ENCODE measurements at regions not wholly inside any gene's neighbourhood (a gene's known extent, or its start where the extent isn't known, plus 50 kb on each side); places are given as distances from the start of the nearest gene placed in this dataset.
"Not testable (repeated sequence)": the region's sequence is repeated elsewhere in the genome, so short reads cannot be mapped to it uniquely, and the experiment has no call there.

DNA sequence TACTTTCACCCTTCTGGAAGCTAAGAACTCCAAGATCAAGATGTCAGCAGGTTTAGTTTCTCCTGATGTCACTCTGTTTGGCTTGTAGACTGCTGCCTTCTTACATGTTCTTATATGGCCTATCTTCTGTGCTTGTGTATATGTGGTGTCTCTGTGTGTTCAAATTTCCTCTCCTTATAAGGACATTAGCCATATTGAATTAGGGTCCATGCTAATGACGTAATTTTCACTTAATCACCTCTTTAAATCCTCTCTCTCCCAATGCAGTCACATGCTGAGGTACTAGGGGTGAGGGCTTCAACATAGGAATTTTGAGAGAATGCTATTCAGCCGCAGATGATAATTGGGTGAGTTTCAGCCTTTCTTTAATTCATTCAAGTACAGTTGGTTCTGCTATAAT lies 458.3 kb upstream of the SYT4 start:
- DNase-seq (ENCODE audit: low spot score) = no peak

- DNase-seq (ENCODE audit: low spot score) = no peak
Measured at GRCh38 chr18:43744960-43745745, 467.9 kb upstream of the SYT4 start.

DNA sequence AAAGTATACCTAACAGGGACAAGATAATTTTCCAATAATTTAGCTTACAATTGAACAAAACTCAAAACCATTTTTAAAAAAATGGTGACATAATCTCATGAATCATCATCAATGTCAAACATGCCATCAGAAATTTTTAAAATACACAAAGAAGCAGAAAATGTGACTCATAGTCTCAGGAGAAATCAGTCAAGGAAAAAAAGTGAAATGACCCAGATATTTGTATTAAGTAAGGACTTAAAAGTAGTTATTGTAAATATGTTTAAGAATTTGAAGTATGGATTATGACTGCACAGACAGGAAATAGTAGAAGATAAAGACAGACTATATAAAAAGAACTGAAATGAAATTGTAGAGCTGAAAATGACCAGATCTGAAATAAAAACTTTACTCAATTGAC lies 473.9 kb upstream of the SYT4 start:
- DNase-seq (ENCODE audit: low spot score) = no peak

- DNase-seq (ENCODE audit: low spot score) = no peak
Measured at GRCh38 chr18:43751835-43752234, 474.5 kb upstream of the SYT4 start.

GRCh38 chr18:43757273-43757672 lies 480.0 kb upstream of the SYT4 start:
- DNase-seq (ENCODE audit: low spot score) = no peak

GRCh38 chr18:43758734-43759133 lies 481.4 kb upstream of the SYT4 start:
- no peak for DNase-seq (ENCODE audit: low spot score)

- DNase-seq (ENCODE audit: low spot score) = no peak
Measured at GRCh38 chr18:43760010-43760409, 482.7 kb upstream of the SYT4 start.

- no peak for DNase-seq (ENCODE audit: low spot score)
Measured at GRCh38 chr18:43772907-43773306, 495.6 kb upstream of the SYT4 start.

DNA sequence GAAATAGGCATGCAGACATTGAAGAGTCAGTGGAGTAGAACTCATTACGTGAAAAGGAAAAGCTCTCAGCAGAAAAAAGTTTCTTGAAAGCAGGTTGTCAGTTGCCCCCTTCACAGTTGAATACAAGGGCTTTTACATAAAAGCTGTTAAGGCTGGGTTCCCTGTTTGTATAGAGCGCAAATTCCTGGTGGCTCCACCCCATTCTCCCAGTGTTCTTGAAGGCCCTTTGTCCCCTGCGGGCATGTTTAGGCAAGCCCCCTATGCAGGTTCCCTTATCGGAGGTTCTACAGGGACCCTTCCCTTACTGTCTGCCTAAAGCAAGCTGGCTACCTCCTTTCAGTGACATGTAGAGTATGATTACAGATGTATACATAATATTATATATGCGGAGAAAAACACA lies 497.2 kb upstream of the SYT4 start:
- DNase-seq (ENCODE audit: low spot score) = no peak

GRCh38 chr18:43775591-43775990 lies 498.3 kb upstream of the SYT4 start:
- DNase-seq (ENCODE audit: low spot score) = no peak

GRCh38 chr18:43776997-43777396 lies 499.7 kb upstream of the SYT4 start:
- DNase-seq (ENCODE audit: low spot score) = no peak

GRCh38 chr18:43777636-43778304 lies 500.5 kb upstream of the SYT4 start:
- DNase-seq (ENCODE audit: low spot score) = no peak

DNA sequence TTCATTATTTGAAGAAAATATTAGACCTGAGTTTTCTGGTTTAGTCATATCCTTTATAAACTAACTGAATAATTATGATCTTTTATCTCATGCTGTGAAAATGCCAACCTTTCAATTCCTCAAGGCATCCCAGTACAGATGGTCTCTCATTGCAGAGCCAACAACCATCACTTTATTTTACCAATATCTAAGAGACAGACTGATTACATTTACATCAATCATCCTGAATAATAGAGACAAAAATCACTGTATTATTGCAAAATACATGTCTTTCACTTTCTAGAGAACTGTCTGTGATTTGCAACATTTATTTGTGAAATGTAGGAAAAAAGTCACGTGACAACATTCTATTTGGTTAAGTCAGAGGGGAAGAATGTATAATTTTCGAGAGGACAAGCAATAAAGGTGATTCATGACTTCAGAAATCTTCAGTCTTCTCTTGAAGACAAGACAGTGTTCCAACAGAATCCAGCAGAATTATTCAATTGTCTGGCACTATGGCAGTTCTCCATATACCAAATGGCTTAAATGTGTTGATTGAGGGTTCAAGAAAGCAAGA lies 503.6 kb upstream of the SYT4 start:
- no peak for DNase-seq (ENCODE audit: low spot score)

GRCh38 chr18:43785158-43785557 lies 507.9 kb upstream of the SYT4 start:
- DNase-seq (ENCODE audit: low spot score) = no peak

DNA sequence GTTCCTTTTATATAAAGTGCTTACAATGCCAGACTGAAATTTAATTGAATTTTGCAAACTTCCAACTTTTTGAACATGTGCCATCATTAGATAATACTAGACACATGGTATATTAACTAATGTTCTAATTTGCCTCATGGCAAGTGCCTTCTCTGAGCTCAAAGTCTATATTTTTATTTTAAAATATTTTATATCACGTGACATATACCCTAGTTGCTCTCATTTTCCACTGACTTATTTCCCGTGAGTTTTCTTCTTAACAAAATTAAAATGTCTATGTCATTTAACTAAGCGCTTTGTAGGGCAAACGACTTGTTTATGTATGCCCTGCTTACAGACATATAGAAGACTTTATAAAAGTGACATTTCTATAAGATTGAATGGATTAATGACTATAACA lies 509.6 kb upstream of the SYT4 start:
- DNase-seq (ENCODE audit: low spot score) = no peak

DNA sequence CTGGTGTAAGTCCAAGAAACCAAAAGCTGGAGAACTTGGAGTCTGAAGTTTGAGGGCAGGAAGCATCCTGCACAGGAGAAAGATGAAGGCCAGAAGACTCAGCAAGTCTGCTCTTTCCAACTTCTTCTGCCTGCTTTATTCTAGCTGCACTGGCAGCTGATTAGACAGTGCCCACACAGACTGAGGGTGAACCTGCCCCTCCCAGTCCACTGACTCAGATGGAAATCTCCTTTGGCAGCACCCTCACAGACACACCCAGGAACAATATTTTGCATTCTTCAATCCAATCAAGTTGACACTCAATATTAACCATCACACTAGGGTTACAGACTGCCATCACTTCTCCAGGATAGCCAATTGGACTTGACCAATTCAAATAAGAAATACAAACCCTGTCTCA lies 510.4 kb upstream of the SYT4 start:
- not testable (repeated sequence) for DNase-seq (ENCODE audit: low spot score)

GRCh38 chr18:43789234-43790000 lies 512.1 kb upstream of the SYT4 start:
- no peak for DNase-seq (ENCODE audit: low spot score)

DNA sequence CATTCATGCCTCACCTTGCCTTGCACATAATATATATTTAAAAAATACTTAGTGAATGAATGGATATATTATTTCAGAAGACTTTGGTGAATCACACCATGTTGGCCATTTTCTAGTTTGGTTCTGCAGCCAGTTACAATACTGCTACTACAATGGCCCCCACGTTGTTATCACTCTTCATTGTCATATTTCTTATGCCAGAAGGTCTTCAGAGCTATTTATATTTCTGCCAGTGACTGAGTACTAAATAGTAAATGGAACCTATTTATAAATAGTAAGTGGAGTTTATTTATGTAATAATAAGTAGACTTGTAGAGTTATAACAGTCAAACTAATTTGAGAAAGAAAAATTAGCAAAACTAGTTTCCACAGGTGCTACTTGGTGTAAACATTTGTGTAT lies 516.6 kb upstream of the SYT4 start:
- DNase-seq (ENCODE audit: low spot score) = no peak

DNA sequence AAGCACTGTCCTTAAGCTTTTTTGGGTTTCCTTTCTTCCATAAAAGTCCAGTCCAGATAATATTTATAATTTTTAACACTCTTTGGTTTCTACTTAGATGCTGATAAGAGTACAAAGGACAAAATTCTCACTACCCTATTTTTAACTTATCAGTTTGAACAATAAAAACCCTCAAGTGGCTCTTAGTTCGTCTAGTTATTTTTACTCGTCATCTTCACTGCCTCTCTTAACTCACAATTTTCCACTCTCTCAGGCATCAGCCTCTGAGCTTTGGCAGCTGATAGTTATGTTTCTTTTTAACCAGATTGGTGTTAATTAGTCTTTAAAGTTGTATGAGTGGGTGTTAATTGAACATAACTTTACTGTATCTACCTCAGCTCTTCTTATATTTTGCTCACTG lies 517.1 kb upstream of the SYT4 start:
- no peak for DNase-seq (ENCODE audit: low spot score)

DNA sequence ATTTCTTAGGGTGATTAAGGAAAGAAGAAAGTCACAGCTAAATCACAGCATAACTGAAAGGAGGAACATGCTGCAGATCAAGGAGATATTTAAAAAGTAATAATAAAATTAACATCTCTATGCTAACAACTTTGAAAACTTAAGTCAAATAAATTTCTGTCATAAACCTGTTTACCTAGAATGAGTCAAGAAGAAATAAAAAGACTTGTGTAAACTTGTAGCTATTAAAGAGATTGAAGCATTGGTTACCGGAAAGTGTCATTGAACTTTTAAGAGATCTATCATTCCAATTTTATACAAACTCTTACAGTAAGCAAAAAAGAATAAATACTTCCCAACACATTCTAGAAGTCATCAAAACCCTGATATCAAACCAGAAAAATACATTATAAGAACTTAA lies 520.1 kb upstream of the SYT4 start:
- no peak for DNase-seq (ENCODE audit: low spot score)

DNA sequence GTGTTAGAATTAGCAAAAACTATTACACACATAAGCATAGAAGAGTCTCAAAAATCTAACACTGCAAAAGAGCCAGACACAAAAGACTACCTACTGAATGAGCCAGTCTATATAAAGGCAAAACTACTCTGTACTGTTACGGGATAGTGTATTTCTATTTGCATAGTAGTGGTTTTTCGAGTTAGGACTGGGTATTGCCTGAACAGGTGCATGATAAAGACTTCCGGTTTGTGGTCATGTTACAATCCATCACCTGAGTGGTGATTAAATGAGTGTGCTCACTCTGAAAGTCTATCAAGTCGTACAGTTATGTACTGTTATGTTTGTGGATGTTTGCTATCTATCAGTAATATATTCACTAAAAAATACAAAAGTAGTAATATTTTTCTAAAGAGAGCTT lies 523.3 kb upstream of the SYT4 start:
- no peak for DNase-seq (ENCODE audit: low spot score)

DNA sequence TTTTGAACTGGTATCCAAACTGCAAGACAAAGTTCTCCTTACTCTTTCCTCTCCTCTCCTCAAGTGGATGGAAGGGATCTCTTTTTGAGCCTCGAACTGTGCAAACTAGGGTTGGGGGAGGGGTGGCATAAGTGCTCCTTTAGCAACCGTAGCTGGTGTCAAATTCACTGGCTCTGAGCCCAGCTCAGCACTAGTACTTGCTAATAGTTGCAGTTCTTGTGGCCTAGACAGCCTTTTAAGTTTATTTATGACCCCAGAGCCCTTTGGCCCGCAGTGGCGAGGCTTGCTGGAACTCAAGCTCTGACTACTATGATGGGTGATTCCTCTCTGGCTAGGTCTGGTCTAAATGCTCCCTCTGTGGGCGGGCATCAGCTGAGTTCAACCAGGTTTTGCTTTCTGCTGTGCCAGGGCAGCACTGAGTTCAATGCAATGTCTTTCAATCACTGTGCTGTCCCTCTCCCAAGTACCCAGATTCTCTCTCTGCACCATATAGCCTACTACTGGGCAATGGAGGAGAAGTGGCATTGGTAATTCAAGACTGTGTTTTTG lies 528.4 kb upstream of the SYT4 start:
- DNase-seq (ENCODE audit: low spot score) = no peak

- DNase-seq (ENCODE audit: low spot score) = no peak
Measured at GRCh38 chr18:43812627-43813026, 535.3 kb upstream of the SYT4 start.
